ENCODE measurements at regions not wholly inside any gene's neighbourhood (a gene's known extent, or its start where the extent isn't known, plus 50 kb on each side); places are given as distances from the start of the nearest gene placed in this dataset.
A peak's percentile ranks its signal among the peaks of the same experiment; 100 is the strongest.

- peak; percentile 99 for FAIRE-seq
Measured at GRCh38 chr20:51335329-51335841, 207.1 kb downstream of the NFATC2 start.

GRCh38 chr20:51334609-51335008 lies 207.9 kb downstream of the NFATC2 start:
- FAIRE-seq, result peak; percentile 89
- no peak for DNase-seq (ENCODE audit: insufficient read length, low spot score)

More at GRCh38 chr20:51335329-51335841, 207.1 kb downstream of the NFATC2 start:
- peak; percentile 98 for DNase-seq (ENCODE audit: insufficient read length, low spot score)

GRCh38 chr20:51333971-51334370 lies 208.5 kb downstream of the NFATC2 start:
- DNase-seq (ENCODE audit: insufficient read length, low spot score) (no peak), FAIRE-seq (no peak)

GRCh38 chr20:51333446-51333845 lies 209.1 kb downstream of the NFATC2 start:
- no peak for DNase-seq (ENCODE audit: insufficient read length, low spot score)
- peak; percentile 38 for FAIRE-seq

GRCh38 chr20:51331481-51331880 lies 211.0 kb downstream of the NFATC2 start:
- DNase-seq (ENCODE audit: insufficient read length, low spot score), result no peak
- peak; percentile 73 for FAIRE-seq

GRCh38 chr20:51329845-51330244 lies 212.7 kb downstream of the NFATC2 start:
- no peak for FAIRE-seq
- DNase-seq (ENCODE audit: insufficient read length, low spot score), result no peak

- FAIRE-seq (peak; percentile 96), DNase-seq (ENCODE audit: insufficient read length, low spot score) (peak; percentile 85)
Measured at GRCh38 chr20:51327251-51327841, 215.2 kb downstream of the NFATC2 start.

- DNase-seq (ENCODE audit: insufficient read length, low spot score) (peak; percentile 75), FAIRE-seq (peak; percentile 88)
Measured at GRCh38 chr20:51326201-51326819, 216.2 kb downstream of the NFATC2 start.

- FAIRE-seq (no peak), DNase-seq (ENCODE audit: insufficient read length, low spot score) (no peak)
Measured at GRCh38 chr20:51322164-51322707, 220.3 kb downstream of the NFATC2 start.

- FAIRE-seq (peak; percentile 99), DNase-seq (ENCODE audit: insufficient read length, low spot score) (no peak)
Measured at GRCh38 chr20:51321343-51322163, 221.0 kb downstream of the NFATC2 start.

- DNase-seq (ENCODE audit: insufficient read length, low spot score) (no peak), FAIRE-seq (peak; percentile 44)
Measured at GRCh38 chr20:51319522-51319921, 223.0 kb downstream of the NFATC2 start.

GRCh38 chr20:51318058-51318949 lies 224.2 kb downstream of the NFATC2 start:
- DNase-seq (ENCODE audit: insufficient read length, low spot score), result peak; percentile 43
- peak; percentile 74 for FAIRE-seq

GRCh38 chr20:51315390-51315789 lies 227.1 kb downstream of the NFATC2 start:
- no peak for DNase-seq (ENCODE audit: insufficient read length, low spot score)
- peak; percentile 16 for FAIRE-seq

- FAIRE-seq, result peak; percentile 93
Measured at GRCh38 chr20:51313358-51313827, 229.1 kb downstream of the NFATC2 start.

GRCh38 chr20:51312480-51312783 lies 230.1 kb downstream of the NFATC2 start:
- no peak for FAIRE-seq
- DNase-seq (ENCODE audit: insufficient read length, low spot score), result no peak

More at GRCh38 chr20:51313358-51313827, 229.1 kb downstream of the NFATC2 start:
- no peak for DNase-seq (ENCODE audit: insufficient read length, low spot score)

GRCh38 chr20:51311636-51312479 lies 230.7 kb downstream of the NFATC2 start:
- FAIRE-seq, result peak; percentile 51
- DNase-seq (ENCODE audit: insufficient read length, low spot score), result no peak

GRCh38 chr20:51310216-51310615 lies 232.3 kb downstream of the NFATC2 start:
- no peak for FAIRE-seq
- no peak for DNase-seq (ENCODE audit: insufficient read length, low spot score)

GRCh38 chr20:51309128-51309527 lies 233.4 kb downstream of the NFATC2 start:
- DNase-seq (ENCODE audit: insufficient read length, low spot score), result no peak
- no peak for FAIRE-seq

Data from HTR-8/SVneo (cell line).